ENCODE measurements at regions not wholly inside any gene's neighbourhood (a gene's known extent, or its start where the extent isn't known, plus 50 kb on each side); places are given as distances from the start of the nearest gene placed in this dataset.

DNA sequence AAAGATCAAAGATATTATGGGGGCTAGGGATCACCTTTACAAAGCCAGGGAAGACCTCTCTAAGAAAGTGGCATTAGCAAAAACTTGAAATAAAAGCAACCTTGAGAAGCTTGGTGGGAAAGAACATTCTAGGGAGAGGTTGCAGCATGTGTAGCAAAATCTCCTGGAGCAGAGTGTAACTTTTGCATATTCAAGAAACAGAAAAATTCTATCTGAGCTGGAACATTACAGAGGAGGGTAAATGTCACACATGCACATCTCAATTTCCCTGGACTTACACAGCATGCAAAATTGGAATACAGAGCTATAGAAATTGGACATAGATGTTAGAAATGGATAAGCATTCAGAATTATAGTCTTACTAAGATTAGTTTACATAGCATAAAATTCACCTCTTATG, 510.0 kb downstream of the CETN3 start:
- H3K27ac ChIP-seq, result no peak overlapping the region
- intact Hi-C loops (cut with DNase I), result no loop called here
- no peaks in the 10 kb centered on the region for H3K9me3 ChIP-seq
- TF ChIP-seq, protein P1, sequence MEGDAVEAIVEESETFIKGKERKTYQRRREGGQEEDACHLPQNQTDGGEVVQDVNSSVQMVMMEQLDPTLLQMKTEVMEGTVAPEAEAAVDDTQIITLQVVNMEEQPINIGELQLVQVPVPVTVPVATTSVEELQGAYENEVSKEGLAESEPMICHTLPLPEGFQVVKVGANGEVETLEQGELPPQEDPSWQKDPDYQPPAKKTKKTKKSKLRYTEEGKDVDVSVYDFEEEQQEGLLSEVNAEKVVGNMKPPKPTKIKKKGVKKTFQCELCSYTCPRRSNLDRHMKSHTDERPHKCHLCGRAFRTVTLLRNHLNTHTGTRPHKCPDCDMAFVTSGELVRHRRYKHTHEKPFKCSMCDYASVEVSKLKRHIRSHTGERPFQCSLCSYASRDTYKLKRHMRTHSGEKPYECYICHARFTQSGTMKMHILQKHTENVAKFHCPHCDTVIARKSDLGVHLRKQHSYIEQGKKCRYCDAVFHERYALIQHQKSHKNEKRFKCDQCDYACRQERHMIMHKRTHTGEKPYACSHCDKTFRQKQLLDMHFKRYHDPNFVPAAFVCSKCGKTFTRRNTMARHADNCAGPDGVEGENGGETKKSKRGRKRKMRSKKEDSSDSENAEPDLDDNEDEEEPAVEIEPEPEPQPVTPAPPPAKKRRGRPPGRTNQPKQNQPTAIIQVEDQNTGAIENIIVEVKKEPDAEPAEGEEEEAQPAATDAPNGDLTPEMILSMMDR (IDR thresholded peaks at IDR 0.05), result no peak
- no peak for TF ChIP-seq POLR2A (IDR thresholded peaks at IDR 0.05)
- DNase-seq, result no peak
- H3K4me1 ChIP-seq, result no peaks in the 10 kb centered on the region
- no peaks in the 10 kb centered on the region for H3K27me3 ChIP-seq
- H3K4me3 ChIP-seq, result no peak overlapping the region
- no peaks in the 10 kb centered on the region for H3K36me3 ChIP-seq

DNA sequence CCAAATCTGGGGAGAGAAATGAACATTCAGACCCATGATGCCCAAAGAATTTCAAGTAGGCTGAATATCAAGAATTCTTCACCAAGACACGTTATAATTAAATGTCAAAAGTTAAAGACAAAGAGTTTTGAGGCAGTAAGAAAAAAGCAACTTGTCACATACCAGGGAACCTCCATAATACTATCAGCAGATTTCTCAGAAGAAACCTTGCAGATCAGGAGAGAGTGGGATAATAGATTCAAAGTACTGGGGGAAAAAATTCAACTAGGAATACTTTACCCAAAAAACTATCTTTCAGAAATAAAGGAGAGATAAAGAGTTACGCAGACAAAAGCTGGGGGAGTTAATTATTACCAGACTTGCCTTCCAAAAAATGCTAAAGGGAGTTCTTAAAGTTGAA, 516.0 kb downstream of the CETN3 start:
- no peak overlapping the region for H3K27ac ChIP-seq
- no peaks in the 10 kb centered on the region for H3K27me3 ChIP-seq
- no peaks in the 10 kb centered on the region for H3K36me3 ChIP-seq
- no peak overlapping the region for H3K4me3 ChIP-seq
- TF ChIP-seq POLR2A (IDR thresholded peaks at IDR 0.05), result no peak
- TF ChIP-seq, protein P1 (IDR thresholded peaks at IDR 0.05), result no peak
- 70 to 74% methylated on average over 2 of the region's 2 CpGs for WGBS, 2 donors
- DNase-seq, result no peak
- H3K9me3 ChIP-seq, result peaks cover 0 to 13% (median 7%) of the 10 kb centered on the region in 3 donors
- no peaks in the 10 kb centered on the region for H3K4me1 ChIP-seq
- intact Hi-C loops (cut with DNase I), result no loop called here

DNA sequence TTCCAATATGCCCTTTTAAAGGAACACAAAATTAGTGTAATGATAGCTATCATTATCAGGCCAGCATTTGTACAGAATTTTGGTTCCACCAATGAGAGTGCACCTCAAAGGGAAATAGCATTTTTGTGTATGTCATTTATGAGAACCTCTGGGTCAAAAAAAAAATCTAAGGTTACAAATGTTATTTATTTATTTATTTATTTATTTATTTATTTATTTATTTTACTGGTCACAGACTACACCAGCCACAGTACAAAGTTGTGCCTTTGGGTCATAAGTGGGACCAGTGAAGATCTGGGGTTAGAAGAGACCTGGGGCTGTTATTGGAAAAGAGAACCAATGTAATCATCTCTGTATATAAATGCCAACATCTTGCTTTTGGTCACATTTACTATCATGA, 523.9 kb downstream of the CETN3 start:
- Histone ChIP-seq H3K36me3 (no peaks in the 10 kb centered on the region), H3K4me1 (no peaks in the 10 kb centered on the region), H3K27me3 (no peaks in the 10 kb centered on the region), H3K27ac (no peak overlapping the region), H3K9me3 (no peaks in the 10 kb centered on the region), H3K4me3 (no peak overlapping the region)
- TF ChIP-seq, protein P1 (IDR thresholded peaks at IDR 0.05), result no peak
- no peak for TF ChIP-seq POLR2A (IDR thresholded peaks at IDR 0.05)
- intact Hi-C loops (cut with DNase I), result no loop called here
- no peak for DNase-seq

DNA sequence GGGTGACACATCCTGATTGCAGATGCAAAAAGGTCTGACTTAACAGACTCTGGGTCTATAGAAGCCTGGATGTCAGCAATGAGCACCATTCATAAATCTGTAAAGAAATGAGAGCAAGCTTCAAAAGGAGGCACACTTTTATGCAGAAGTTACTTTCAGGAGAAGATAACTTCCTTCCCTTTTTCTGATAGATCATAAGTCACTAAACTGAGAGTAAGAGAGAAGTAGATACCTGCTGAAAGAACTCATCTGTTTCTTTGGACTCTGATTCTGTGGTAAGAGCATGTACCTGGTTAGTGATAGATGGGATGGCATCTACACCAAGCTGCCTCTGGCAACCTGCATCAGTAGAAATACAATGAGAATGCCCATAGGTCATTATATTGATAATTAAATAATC, 525.6 kb downstream of the CETN3 start:
- TF ChIP-seq, protein P1 (IDR thresholded peaks at IDR 0.05), result no peak
- no peak for TF ChIP-seq POLR2A (IDR thresholded peaks at IDR 0.05)
- Histone ChIP-seq H3K4me3 (no peak overlapping the region), H3K9me3 (no peaks in the 10 kb centered on the region), H3K36me3 (no peaks in the 10 kb centered on the region), H3K27ac (no peak overlapping the region), H3K4me1 (no peaks in the 10 kb centered on the region), H3K27me3 (no peaks in the 10 kb centered on the region)
- intact Hi-C loops (cut with DNase I), result no loop called here
- DNase-seq, result no peak

DNA sequence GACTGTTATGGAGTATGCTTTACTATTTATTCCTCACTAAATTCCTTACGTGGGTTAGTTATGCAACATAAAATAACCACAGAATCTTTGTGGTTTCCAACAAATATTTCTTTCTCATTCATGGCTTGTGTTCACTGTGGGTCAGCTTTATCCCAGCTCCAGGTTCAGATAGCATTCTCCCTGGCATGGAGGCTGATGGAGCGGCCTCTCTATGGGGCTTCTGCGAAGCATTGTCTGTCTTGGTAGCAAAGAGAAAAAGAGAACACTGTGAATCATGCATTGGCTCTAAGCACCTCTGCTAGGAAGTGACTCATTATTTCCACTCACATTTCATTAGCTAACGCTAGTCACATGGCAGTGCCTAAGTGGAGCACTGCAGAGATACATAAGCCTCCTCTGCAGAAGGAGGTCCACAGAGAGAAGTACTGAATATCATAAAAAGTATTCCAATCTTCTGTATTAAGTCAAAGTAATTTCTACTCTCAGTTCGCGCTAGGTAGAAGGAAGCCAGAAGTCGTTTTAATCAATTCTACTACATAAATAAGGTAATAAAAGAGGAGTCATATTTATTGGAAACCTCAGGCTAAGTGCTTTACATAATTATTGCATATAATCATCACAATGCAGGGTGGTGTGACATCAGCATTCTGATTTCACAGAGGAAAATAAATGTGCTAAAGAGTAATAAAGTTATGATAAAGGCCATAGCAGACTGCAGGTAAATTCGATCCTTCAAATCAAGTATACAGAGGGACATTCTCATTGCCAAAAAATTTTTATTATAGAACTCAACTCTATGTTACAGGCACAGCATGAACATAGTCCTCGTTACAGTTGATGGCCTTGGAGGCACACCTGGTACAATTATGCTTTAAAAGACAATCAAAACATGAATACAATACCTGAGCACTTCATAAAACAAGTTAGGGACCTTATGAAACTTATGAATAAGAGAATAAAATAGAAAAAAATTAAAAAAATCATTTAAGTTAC, 531.1 kb downstream of the CETN3 start:
- intact Hi-C loops (cut with DNase I), result no loop called here
- no peaks in the 10 kb centered on the region for H3K27me3 ChIP-seq
- no peaks in the 10 kb centered on the region for H3K9me3 ChIP-seq
- H3K4me3 ChIP-seq, result no peak overlapping the region
- 64 to 69% methylated on average over 7 to 9 of the region's 9 CpGs for WGBS, 2 donors
- no peaks in the 10 kb centered on the region for H3K4me1 ChIP-seq
- no peak overlapping the region for H3K27ac ChIP-seq
- no peak for TF ChIP-seq POLR2A (IDR thresholded peaks at IDR 0.05)
- TF ChIP-seq, protein P1 (IDR thresholded peaks at IDR 0.05), result no peak
- DNase-seq, result no peak
- no peaks in the 10 kb centered on the region for H3K36me3 ChIP-seq
